ENCODE measurements at regions not wholly inside any gene's neighbourhood (a gene's known extent, or its start where the extent isn't known, plus 50 kb on each side); places are given as distances from the start of the nearest gene placed in this dataset.

DNA sequence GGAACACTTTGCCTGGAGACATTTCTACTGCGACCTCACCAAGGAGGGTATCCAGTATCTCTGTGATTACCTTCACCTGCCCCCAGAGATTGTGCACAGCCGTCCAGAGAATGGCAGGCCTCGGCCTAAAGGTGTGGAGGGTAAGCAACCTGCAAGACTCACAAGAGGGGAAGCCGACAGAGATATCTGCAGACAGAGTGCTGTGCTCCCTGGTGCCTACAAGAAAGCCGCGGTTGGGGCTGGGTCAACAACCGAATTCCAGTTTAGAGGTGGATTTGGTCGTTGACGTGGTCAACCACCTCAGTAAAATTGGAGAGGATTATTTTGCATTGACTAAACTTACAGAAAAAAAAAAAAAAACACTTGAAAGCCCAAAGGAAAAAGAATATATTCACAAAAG is 107.8 kb upstream of the ISL1 start:
- DNase-seq (ENCODE audit: low read depth, low spot score), result no peak

DNA sequence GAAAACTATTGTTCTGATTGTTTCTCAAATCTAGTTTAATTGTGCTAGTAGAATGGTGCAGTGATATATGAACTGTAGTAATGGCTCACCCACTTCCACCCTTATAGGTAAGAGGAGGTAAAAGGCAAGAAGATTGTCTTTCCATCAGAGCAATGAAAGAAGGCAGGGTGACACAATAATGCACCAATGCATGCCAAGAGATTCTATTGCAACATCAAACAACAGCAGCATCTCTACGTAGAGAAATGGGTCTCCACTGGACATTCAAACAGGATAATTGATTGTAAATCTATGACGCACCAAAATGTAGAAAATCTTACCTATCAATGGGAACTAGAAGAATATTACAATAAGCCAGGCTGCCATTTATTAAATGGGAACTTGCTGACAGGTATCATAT is 107.0 kb upstream of the ISL1 start:
- DNase-seq (ENCODE audit: low read depth, low spot score), result no peak

DNA sequence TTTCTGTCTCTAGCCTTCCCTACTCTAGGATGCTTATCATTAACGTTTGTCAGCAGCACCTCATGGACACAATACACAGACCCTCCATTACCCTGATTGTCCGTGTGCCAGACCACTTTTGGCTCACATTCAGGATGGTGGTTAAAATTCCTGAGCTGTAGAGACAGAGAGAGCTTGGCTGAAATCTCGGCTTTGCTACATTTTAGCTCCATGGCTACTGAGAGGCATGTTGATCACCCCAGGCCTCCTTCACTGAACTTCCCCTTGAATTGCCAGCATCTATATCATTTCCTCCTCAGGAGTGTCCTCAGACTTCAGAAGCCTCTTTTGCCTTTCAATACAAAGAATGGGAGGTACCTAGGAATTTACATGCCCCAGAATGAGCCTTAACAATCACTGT is 104.7 kb upstream of the ISL1 start:
- DNase-seq (ENCODE audit: low read depth, low spot score), result no peak

DNA sequence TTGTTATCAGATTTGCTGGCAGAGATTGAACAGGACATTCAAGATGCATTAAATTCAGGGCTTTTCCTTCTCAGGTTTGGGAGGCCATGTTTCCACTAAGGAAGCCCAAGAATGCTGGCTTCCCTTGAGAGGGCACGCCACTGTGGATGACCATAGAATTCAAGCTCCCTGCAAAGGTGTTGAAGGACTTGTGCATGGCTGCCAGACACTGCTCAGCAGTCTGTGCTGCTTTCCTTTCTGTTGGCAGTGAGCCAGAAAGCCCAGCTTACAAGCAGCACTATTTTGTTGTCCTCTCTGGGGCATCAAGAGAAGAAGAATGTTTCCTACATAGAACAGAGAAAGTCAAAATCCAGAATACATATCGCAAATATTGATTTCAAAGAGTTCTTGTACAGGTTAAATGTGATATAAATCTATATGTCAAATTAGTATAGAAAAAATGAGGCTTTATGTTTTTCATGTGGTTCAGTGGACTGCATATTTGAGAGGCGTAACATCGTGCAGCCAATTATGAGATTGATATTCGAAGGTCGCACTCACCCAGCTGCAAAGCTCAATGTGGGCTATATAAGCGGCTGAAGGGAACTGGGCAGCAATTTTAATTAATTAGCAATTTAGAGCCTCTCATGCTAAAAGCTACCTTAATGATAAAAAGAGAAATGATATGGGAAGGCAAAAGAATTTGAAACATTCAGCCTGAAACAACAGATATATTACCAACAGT is 103.1 kb upstream of the ISL1 start:
- no peak for DNase-seq (ENCODE audit: low read depth, low spot score)

DNA sequence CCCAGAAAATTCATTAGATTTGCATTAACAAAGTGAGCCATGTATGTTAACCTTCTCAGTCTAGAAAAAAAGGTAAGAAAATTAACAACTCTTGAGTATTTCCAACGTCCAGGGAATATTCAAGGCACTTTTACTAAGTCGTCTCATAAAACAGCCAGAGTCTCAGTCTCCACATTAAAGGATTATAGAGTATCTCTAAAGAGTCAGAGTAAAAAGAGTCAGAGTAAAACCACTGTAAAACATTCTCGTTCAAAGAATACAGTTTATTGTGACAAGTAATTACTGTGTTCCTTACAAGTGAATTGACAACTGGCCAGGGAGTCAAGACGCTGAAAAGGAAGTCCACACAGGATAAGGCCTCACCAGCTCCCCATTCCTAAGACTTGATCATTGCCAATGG is 97.2 kb upstream of the ISL1 start:
- no peak for DNase-seq (ENCODE audit: low read depth, low spot score)

DNA sequence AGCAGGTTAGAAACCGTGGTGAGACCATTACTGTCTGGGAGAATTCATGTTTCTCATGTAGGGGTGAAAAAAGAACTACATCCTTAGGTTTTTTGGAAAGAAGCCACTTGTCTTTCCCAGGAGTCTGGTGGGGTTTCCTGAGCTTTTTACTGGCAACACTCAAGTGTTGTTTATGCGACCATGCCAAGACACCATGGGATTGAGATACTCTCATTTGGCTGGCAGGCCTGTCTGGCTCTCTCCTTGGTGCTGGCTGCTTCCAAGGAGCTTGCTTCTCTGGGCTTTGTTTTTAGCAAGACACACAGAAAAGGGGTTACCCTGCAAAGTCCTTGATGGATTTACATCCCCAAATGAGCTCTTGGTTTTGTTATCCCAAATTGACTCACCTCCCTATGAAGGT is 80.9 kb upstream of the ISL1 start:
- no peak for DNase-seq (ENCODE audit: low read depth, low spot score)

DNA sequence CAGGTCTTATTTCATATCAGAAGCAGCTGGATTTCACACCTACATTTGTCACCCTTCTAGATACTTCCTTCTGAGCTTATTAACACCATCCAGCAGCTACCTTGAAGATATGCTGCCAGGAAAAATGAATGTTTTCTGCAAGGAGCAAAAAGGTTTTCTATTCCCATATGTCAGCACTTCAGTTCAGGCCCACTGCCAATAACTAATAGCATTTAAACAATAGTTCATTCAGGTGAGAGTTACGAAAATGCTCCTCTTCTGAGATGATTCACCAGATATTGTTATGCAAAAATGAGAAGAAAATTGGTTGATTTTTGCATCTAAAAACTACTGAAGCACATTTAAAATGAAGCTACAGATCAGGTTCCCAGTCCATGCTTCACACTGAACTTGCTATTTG is 56.4 kb upstream of the ISL1 start:
- DNase-seq (ENCODE audit: low read depth, low spot score), result no peak

Measured in activated naive CD8-positive, alpha-beta T cell treated with anti-CD3 and anti-CD28 coated beads, Interleukin-2, amount 50 U/mL, for 16 hours (primary cell).